ENCODE measurements at regions not wholly inside any gene's neighbourhood (a gene's known extent, or its start where the extent isn't known, plus 50 kb on each side); places are given as distances from the start of the nearest gene placed in this dataset.

- TF ChIP-seq CTCF (IDR thresholded peaks at IDR 0.05 in 4 of 5, conservative IDR thresholded peaks at IDR 0.05 in 1 of 5) (no peak), POLR2A (IDR thresholded peaks at IDR 0.05) (no peak)
Measured at GRCh38 chr5:110815916-110816605, 77.3 kb downstream of the SLC25A46 start.

Data from gastrocnemius medialis (tissue), 4 donors.